HEK293T (cell line): ENCODE measurements at regions not wholly inside any gene's neighbourhood (a gene's known extent, or its start where the extent isn't known, plus 50 kb on each side); places are given as distances from the start of the nearest gene placed in this dataset.

Experiments
- CTCF ChIA-PET: fragments of 350-600 bp; formaldehyde crosslinking; extraction: SDS; loops from one replicate; lab custom pipeline; 2021; ENCODE audit warnings: antibody characterized with exemption, inconsistent platforms; lab: Yijun Ruan, JAX
- POLR2A ChIA-PET: fragments of 350-600 bp; formaldehyde crosslinking; extraction: SDS; loops from one replicate; lab custom pipeline; 2020; ENCODE audit warnings: antibody characterized with exemption, inconsistent platforms; lab: Yijun Ruan, JAX
- DNase-seq: peaks from one replicate; pipeline ENCODE4 v3.0.0; 2012; ENCODE audit warnings: mixed read lengths; ENCODE audit errors: extremely low spot score
- ARNT ChIP-seq: fragments of 450-650 bp; IDR thresholded peaks from 2 replicates; pipeline ENCODE4 v1.6.1; 2017; ENCODE audit warnings: mild to moderate bottlenecking
- BHLHE40 ChIP-seq: fragments of 450-650 bp; IDR thresholded peaks from 2 replicates; pipeline ENCODE4 v1.6.1; 2016; ENCODE audit warnings: mild to moderate bottlenecking, moderate library complexity, borderline replicate concordance
- CTBP1 ChIP-seq: fragments of 450-650 bp; IDR thresholded peaks from 2 replicates; pipeline ENCODE4 v1.6.1; 2016; ENCODE audit warnings: borderline replicate concordance
- ELF4 ChIP-seq: fragments of 450-650 bp; IDR thresholded peaks from 2 replicates; pipeline ENCODE4 v1.6.1; 2017; ENCODE audit warnings: antibody characterized with exemption
- FOXA1 ChIP-seq: fragments of 450-650 bp; IDR thresholded peaks from 2 replicates; pipeline ENCODE4 v1.6.1; 2016; ENCODE audit warnings: mild to moderate bottlenecking
- FOXK2 ChIP-seq: fragments of 450-650 bp; IDR thresholded peaks from 2 replicates; pipeline ENCODE4 v1.6.1; 2016; ENCODE audit warnings: mild to moderate bottlenecking
- FOXM1 ChIP-seq: fragments of 450-650 bp; IDR thresholded peaks from 2 replicates; pipeline ENCODE4 v1.6.1; 2017; ENCODE audit warnings: mild to moderate bottlenecking, borderline replicate concordance
- HDGF ChIP-seq: fragments of 450-650 bp; IDR thresholded peaks from 2 replicates; pipeline ENCODE4 v1.6.1; 2017; ENCODE audit warnings: antibody characterized with exemption, borderline replicate concordance
- L3MBTL2 ChIP-seq: fragments of 450-650 bp; conservative IDR thresholded peaks from 2 replicates; pipeline ENCODE4 v1.6.1; 2016; ENCODE audit warnings: mild to moderate bottlenecking
- LEF1 ChIP-seq: fragments of 450-650 bp; IDR thresholded peaks from 2 replicates; pipeline ENCODE4 v1.6.1; 2017; ENCODE audit warnings: mild to moderate bottlenecking, borderline replicate concordance
- NFRKB ChIP-seq: fragments of 450-650 bp; IDR thresholded peaks from 2 replicates; pipeline ENCODE4 v1.6.1; 2016; ENCODE audit warnings: mild to moderate bottlenecking, moderate library complexity
- SP1 ChIP-seq: fragments of 450-650 bp; IDR thresholded peaks from 2 replicates; pipeline ENCODE4 v1.6.1; 2017
- SUZ12 ChIP-seq: fragments of 450-650 bp; IDR thresholded peaks from 2 replicates; pipeline ENCODE4 v1.6.1; 2016; ENCODE audit warnings: mild to moderate bottlenecking
- TARDBP ChIP-seq: fragments of 450-650 bp; IDR thresholded peaks from 2 replicates; pipeline ENCODE4 v1.6.1; 2016
- ZNF384 ChIP-seq: fragments of 450-650 bp; IDR thresholded peaks from 2 replicates; pipeline ENCODE4 v1.6.1; 2016
- TF ChIP-seq, protein P1 (sequence below): fragments of 450-650 bp; IDR thresholded peaks from 2 replicates; pipeline ENCODE4 v1.6.1; 2016

DNA sequence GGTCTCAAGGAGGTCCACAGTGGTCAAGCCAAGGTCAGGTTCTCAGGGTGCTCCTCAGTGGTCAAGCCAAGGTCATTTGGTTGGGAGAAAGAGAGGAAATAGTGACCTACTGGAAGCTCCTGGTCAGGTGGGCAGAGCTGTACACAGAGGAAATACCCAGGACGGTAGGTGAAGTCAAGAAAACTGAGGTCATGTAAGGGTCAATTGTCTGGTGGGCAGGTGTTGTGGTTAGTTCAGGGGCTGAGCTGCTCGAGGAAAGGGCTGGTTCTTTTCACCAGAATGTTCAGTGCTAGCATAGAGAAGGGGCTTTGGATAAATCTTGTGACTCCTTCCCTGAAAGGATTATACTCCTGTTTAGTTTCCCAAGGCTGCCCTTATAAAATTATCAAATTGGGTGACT, 540.5 kb downstream of the VRK1 start:
- no peak for TF ChIP-seq ARNT
- TF ChIP-seq BHLHE40 = no peak
- no peak for TF ChIP-seq NFRKB
- TF ChIP-seq FOXK2 = no peak
- TF ChIP-seq TARDBP = no peak
- TF ChIP-seq SUZ12 = no peak
- no peak for TF ChIP-seq SP1
- no peak for TF ChIP-seq ELF4
- no peak for TF ChIP-seq ZNF384
- no peak for TF ChIP-seq HDGF
- TF ChIP-seq FOXM1 = no peak
- TF ChIP-seq L3MBTL2 = no peak
- DNase-seq = no peak
- ChIA-PET POLR2A (no interaction called here), CTCF (no interaction called here)

DNA sequence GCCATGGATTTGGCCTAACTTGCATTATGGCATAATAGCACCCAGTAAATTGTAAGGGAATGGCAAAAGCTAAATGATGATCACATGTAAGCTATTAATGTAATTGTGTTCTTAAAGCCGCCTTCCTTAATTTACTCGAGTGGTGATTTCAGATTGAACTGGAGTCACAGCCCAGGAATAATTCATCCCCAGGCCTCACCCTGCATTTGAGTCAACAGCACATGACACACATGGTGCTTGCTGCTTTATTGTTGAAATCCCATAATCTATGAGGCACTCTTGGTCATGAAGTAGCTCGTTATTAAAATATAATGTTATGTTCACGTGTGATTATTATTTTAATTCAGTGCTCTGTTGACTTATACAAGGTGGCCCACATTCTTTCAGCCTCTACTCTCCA, 547.5 kb downstream of the VRK1 start:
- CTCF ChIA-PET = no interaction called here
- TF ChIP-seq HDGF = no peak
- TF ChIP-seq CTBP1 = no peak
- no peak for TF ChIP-seq NFRKB
- no peak for TF ChIP-seq SUZ12
- no peak for TF ChIP-seq TARDBP
- TF ChIP-seq FOXA1 = no peak
- TF ChIP-seq BHLHE40 = no peak
- no peak for TF ChIP-seq SP1
- TF ChIP-seq, protein P1, sequence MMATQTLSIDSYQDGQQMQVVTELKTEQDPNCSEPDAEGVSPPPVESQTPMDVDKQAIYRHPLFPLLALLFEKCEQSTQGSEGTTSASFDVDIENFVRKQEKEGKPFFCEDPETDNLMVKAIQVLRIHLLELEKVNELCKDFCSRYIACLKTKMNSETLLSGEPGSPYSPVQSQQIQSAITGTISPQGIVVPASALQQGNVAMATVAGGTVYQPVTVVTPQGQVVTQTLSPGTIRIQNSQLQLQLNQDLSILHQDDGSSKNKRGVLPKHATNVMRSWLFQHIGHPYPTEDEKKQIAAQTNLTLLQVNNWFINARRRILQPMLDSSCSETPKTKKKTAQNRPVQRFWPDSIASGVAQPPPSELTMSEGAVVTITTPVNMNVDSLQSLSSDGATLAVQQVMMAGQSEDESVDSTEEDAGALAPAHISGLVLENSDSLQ = no peak
- TF ChIP-seq L3MBTL2 = no peak
- POLR2A ChIA-PET = no interaction called here
- DNase-seq = no peak

DNA sequence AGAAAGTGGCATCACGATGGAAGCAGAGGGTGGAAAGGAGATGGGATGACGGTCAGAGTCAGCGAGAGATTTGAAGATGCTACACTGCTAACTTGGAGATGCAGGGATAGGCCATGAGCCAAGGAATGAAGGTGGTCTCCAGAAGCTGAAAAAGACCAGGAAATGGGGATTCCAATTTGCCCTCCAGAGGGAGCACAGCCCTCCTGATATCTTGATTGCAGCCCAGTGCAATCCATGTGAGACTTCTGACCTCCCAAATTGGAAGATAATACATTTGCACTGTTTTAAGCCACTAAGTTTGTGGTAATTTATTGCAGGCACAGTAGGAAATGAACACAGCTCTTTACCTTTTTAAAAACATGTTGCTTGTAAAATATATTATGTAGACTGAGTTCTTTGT, 549.5 kb downstream of the VRK1 start:
- ChIA-PET CTCF (no interaction called here), POLR2A (no interaction called here)
- no peak for DNase-seq
- TF ChIP-seq ELF4 (no peak), L3MBTL2 (no peak), NFRKB (no peak), LEF1 (no peak), BHLHE40 (no peak), TARDBP (no peak), FOXK2 (no peak), FOXM1 (no peak), CTBP1 (no peak), FOXA1 (no peak), SP1 (no peak), ARNT (no peak)
- TF ChIP-seq, protein P1 = no peak

DNA sequence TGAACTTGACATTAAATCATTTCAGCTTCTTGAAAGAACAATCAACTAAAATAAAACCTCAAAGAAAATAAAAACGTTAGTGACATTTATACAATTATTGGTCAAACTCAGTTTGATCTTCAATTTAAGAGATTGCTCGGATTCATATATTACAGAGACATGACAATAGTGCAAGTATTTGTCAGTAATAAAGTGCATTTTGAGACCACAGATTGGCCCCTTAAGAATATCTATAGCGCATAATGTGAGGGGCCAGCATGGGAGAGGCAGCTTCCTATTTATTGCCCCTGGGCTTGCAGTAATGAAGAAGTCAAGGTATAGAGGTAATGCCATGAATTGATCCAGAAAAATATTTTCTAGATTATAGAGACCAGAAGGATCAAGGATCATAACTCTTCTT, 552.3 kb downstream of the VRK1 start:
- POLR2A ChIA-PET = no interaction called here
- CTCF ChIA-PET = no interaction called here

DNA sequence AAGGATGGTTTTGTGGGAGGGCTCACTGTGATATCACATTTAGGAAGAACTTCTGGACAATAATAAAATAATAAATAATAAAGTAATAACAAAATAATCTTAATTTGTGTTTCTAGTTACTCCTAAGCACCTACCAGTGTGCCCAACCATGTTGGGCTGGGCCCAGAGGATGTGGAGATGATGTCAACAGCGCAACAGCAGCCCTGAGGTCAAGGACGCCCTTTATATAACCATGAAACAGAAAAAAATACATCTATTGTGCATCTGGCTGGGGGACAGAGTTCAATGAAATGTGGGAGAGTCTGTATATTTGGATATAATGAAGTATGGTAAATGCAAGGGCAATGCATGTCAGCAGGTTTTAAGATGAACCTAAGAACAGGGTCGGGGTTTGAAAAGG, 552.8 kb downstream of the VRK1 start:
- TF ChIP-seq L3MBTL2 (no peak), SUZ12 (no peak)
- DNase-seq = no peak
- CTCF ChIA-PET = no interaction called here
- POLR2A ChIA-PET = no interaction called here

More for the DNA sequence above, 552.3 kb downstream of the VRK1 start:
- TF ChIP-seq ZNF384 = no peak
- TF ChIP-seq LEF1 = no peak
- TF ChIP-seq BHLHE40 = no peak
- TF ChIP-seq ARNT = no peak
- TF ChIP-seq HDGF = no peak
- TF ChIP-seq NFRKB = no peak
- TF ChIP-seq FOXM1 = no peak
- TF ChIP-seq, protein P1 = no peak
- TF ChIP-seq ELF4 = no peak
- TF ChIP-seq SP1 = no peak
- no peak for TF ChIP-seq FOXA1
- no peak for TF ChIP-seq FOXK2
- TF ChIP-seq CTBP1 = no peak
- no peak for TF ChIP-seq L3MBTL2
- no peak for DNase-seq

DNA sequence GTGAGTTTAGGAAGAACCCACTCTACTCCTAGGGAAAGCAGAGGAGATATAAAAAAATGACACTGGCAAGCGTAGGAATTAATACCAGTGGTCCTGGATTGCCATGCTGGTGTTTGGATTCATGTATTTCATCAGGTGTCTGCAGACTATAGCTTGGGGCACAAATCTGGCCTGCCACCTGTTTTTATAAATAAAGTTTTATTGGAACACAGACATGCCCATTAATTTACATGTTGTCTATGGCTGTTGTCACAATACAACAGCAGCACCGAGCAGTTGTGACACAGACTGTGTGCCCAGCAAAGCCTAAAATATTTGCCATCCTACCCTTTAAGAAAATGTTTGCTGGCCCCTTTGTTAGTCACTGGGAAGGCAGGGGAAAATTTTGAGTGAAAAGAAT, 553.2 kb downstream of the VRK1 start:
- TF ChIP-seq HDGF (no peak), FOXM1 (no peak), FOXA1 (no peak), ZNF384 (no peak), TARDBP (no peak), CTBP1 (no peak), LEF1 (no peak)
- TF ChIP-seq, protein P1 = no peak
- no peak for DNase-seq
- CTCF ChIA-PET = no interaction called here
- POLR2A ChIA-PET = no interaction called here
